EL (cell line): ENCODE measurements at regions not wholly inside any gene's neighbourhood (a gene's known extent, or its start where the extent isn't known, plus 50 kb on each side); places are given as distances from the start of the nearest gene placed in this dataset.
A peak's percentile ranks its signal among the peaks of the same experiment; 100 is the strongest.

ENCODE experiments used
- DNase-seq: peaks from one replicate; pipeline ENCODE4 v3.0.0-alpha.2; 2016

DNA sequence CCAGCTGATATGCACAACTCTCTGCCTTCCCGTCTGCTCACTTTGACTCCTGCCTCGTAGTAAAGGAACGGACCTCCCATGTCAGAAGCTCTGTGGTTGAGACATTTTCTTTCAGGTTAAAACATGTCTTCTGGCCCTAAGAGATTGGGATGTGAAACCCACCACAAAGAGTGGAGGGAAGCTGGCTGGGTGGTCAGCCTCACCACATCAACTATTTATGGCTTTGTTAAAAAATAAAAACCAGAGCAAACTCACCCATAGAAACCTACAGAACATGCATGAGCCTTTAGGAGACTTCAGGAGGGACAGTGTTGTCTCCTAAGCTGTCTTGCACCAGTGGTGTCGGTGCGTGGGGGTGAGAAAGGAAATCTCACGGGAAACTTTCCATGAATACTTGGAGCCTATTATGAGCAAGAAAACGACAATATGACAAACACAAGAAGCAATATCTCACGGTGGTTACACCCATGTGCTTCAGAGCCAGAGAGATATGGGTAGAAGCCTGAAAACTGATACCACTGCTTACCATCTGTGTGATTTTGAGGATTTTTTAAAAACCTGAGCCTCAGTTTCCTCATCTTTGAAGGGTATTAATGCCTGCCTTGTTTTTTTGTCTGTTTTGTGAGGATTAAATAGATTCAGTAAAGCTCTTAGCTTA is 61.7 kb upstream of the XYLT1 start:
- DNase-seq = no peak

DNA sequence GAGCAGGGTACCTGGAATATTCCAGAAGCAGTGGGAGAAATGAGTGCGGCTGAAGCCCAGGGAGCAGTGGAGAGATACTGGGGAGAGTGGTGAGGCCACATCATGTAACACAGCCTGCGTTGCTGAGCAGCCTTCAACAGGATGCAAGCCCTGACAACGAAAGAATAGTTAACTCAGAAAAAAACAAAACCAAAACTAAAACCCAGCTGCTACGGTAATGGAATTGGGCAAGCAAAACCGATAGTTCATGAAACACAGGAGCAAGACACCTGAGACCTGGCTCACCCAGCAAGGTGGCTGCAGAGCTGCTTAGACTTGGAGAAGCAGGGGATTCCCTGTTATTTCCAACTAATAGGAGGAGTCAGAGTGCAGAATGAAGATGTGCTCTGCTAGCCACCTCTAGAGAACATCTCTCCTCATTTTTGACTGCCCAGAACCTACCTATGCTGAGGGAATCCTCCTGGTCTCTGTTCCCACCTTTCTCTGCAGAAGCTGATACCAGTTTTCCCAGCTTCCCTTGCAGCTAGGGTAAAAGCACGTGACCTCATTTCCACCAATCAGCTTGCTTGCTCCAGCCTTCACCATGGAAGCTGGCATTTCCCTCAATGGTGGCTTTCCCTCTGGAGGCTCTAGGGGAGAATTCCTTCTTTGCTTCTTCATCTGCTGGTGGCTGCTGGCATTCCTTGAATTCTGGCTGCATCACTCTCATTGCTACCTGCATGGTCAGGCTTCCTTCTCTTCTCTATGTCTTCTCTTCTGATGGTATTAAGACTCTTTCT is 59.4 kb upstream of the XYLT1 start:
- DNase-seq = no peak

DNA sequence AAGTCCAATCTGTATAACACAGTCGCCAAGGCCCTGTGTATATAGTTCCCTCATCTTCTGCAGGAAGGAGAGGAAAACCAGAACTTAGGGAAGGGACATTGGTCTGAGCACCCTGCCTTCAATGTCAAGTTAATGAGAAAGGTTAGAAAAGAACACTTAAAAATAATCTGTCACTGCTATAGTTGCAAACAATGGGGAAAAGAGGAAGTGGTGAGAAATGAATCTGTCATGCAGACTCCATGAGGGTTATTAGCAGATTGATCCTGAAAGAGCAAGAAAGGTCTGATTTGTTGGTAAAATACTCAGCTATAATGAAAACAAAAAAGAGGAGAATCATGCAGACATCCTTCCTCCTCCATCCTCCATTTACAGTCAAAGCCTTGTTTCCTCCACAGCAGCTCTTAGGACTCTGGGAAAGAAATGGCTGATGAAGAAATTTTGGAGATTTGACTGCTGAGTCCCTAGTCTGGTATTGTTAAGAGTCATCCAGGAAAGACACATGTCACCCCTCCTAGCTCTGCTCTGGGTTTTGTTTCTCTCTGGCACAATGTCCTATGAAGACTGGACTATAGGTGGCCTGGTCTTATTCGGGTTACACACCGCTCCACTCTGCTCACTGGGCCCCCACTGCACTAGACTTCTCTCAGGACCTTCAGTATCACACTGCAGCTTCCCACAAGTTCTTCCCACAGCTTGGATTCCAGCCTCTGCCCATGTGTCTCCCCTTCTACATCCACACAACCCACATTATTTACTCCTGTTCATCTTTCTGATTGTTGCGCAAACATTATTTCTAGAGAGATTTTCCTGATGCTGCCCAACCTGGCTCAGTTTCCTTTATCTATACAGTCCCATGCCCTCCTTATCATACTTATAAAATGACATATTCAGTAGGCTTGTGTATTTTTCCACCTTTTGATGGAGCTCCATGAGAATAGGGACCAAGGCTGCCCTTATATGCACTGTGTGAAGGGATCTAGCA is 56.5 kb upstream of the XYLT1 start:
- no peak for DNase-seq

DNA sequence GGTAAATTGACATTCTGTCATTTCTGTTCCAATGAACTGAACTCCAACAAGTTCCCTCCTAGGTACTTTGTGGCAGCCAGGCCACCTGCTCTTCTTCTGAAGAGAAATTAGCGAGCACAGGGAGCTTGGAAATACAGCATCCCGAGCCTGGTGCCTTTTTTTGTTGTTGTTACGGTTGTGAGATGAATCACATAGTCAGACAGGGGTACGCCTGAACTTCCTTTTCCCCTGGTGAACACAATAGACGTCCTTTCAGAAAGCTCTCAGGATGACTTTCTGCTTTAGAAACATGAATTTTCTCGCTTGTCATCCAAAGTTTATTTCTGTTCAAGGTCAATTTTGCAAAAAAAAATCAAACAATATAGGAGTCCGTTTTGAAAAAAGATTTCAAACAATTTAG is 53.9 kb upstream of the XYLT1 start:
- no peak for DNase-seq

DNA sequence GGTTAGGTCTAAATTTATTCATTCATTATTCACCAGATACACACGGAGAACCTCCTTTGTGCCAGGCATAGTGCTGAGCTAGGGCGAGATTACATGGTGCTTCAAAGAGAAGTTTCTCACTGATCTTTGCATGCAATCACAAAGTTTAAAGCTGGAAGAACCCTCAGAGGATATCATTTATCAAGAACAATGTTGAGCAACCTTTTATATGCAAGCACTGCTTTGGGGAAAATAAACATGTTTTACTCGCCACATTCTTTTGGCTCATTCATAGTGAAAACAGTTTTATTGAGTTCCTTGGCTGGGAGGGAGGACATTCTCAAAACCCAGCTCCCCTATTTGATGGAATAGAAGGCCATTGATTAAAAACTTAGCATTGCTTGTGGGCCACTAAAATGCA is 49.8 kb upstream of the XYLT1 start:
- DNase-seq = peak; percentile 60
